ENCODE measurements at regions not wholly inside any gene's neighbourhood (a gene's known extent, or its start where the extent isn't known, plus 50 kb on each side); places are given as distances from the start of the nearest gene placed in this dataset.

- intact Hi-C loops (cut with micrococcal nuclease; ENCODE audit: unreplicated experiment): no loop called here
- H3K27ac ChIP-seq (ENCODE audit: low read depth, low read length, poor library complexity, severe bottlenecking): no peak overlapping the region
- no peak overlapping the region for H3K4me3 ChIP-seq (ENCODE audit: low read depth, low read length, poor library complexity, severe bottlenecking)
- H3K9me3 ChIP-seq (ENCODE audit: low read depth, low read length, poor library complexity, severe bottlenecking): no peaks in the 10 kb centered on the region
- ChIA-PET CTCF (no interaction called here), POLR2A (ENCODE audit: low non-redundant PET) (no interaction called here)
- no peak for DNase-seq (ENCODE audit: low spot score)
- BruUV-seq (replicated peaks): no TSS peak
- no peaks in the 10 kb centered on the region for H3K4me1 ChIP-seq (ENCODE audit: insufficient read depth, low read length, poor library complexity, severe bottlenecking)
- no peaks in the 10 kb centered on the region for H3K36me3 ChIP-seq (ENCODE audit: insufficient read depth, low read length, poor library complexity, severe bottlenecking)
- no peak for TF ChIP-seq CTCF (conservative IDR thresholded peaks at IDR 0.05; ENCODE audit: low read depth, low read length)
- TF ChIP-seq EZH2 (IDR thresholded peaks at IDR 0.05; ENCODE audit: borderline replicate concordance, low read depth, low read length, poor library complexity, severe bottlenecking): no peak
- no peaks in the 10 kb centered on the region for H3K27me3 ChIP-seq (replicated peaks; ENCODE audit: insufficient read depth, low read depth, low read length, poor library complexity)
Observed at GRCh38 chr1:245085508-245086095, 69.2 kb upstream of the KIF26B start.

- intact Hi-C loops (cut with micrococcal nuclease; ENCODE audit: unreplicated experiment): no loop called here
- ChIA-PET CTCF (interaction anchor here (0.6 kb wide), 1 partner anchor 11 kb away, joined by 14 read pairs; no protein-coding TSS in a partner anchor), POLR2A (ENCODE audit: low non-redundant PET) (no interaction called here)
- Histone ChIP-seq H3K4me3 (ENCODE audit: low read depth, low read length, poor library complexity, severe bottlenecking) (no peak overlapping the region), H3K4me1 (ENCODE audit: insufficient read depth, low read length, poor library complexity, severe bottlenecking) (no peaks in the 10 kb centered on the region), H3K27ac (ENCODE audit: low read depth, low read length, poor library complexity, severe bottlenecking) (no peak overlapping the region), H3K9me3 (ENCODE audit: low read depth, low read length, poor library complexity, severe bottlenecking) (no peaks in the 10 kb centered on the region), H3K27me3 (replicated peaks; ENCODE audit: insufficient read depth, low read depth, low read length, poor library complexity) (peaks cover 2% of the 10 kb centered on the region), H3K36me3 (ENCODE audit: insufficient read depth, low read length, poor library complexity, severe bottlenecking) (no peaks in the 10 kb centered on the region)
- no TSS peak for BruUV-seq (replicated peaks)
- no peak for TF ChIP-seq CTCF (conservative IDR thresholded peaks at IDR 0.05; ENCODE audit: low read depth, low read length)
- TF ChIP-seq EZH2 (IDR thresholded peaks at IDR 0.05; ENCODE audit: borderline replicate concordance, low read depth, low read length, poor library complexity, severe bottlenecking): no peak
- DNase-seq (ENCODE audit: low spot score): no peak
Observed at GRCh38 chr1:245084551-245084950, 70.2 kb upstream of the KIF26B start.

GRCh38 chr1:245079021-245079609 lies 75.7 kb upstream of the KIF26B start:
- ChIA-PET POLR2A (ENCODE audit: low non-redundant PET) (no interaction called here), CTCF (interaction anchor here (0.6 kb wide), 2 partner anchors 302 to 350 kb away, joined by 3 read pairs; no protein-coding TSS in a partner anchor)
- Histone ChIP-seq H3K27ac (ENCODE audit: low read depth, low read length, poor library complexity, severe bottlenecking) (no peak overlapping the region), H3K4me1 (ENCODE audit: insufficient read depth, low read length, poor library complexity, severe bottlenecking) (peaks cover 11% of the 10 kb centered on the region), H3K27me3 (replicated peaks; ENCODE audit: insufficient read depth, low read depth, low read length, poor library complexity) (peaks cover 17% of the 10 kb centered on the region), H3K4me3 (ENCODE audit: low read depth, low read length, poor library complexity, severe bottlenecking) (no peak overlapping the region), H3K36me3 (ENCODE audit: insufficient read depth, low read length, poor library complexity, severe bottlenecking) (no peaks in the 10 kb centered on the region), H3K9me3 (ENCODE audit: low read depth, low read length, poor library complexity, severe bottlenecking) (no peaks in the 10 kb centered on the region)
- DNase-seq (ENCODE audit: low spot score): peak; percentile 53
- TF ChIP-seq EZH2 (IDR thresholded peaks at IDR 0.05; ENCODE audit: borderline replicate concordance, low read depth, low read length, poor library complexity, severe bottlenecking) (no peak), CTCF (conservative IDR thresholded peaks at IDR 0.05; ENCODE audit: low read depth, low read length) (peak; percentile 69)
- intact Hi-C loops (cut with micrococcal nuclease; ENCODE audit: unreplicated experiment): no loop called here
- BruUV-seq (replicated peaks): no TSS peak
